Endodermal cell (in vitro differentiated cells): ENCODE measurements at regions not wholly inside any gene's neighbourhood (a gene's known extent, or its start where the extent isn't known, plus 50 kb on each side); places are given as distances from the start of the nearest gene placed in this dataset.

ENCODE experiments used
- DNase-seq: peaks from one replicate; pipeline ENCODE4 v3.0.0-alpha.2; 2017
- H3K27ac ChIP-seq: 2 replicates; pipeline ENCODE4 v1.5.1; 2013; ENCODE audit warnings: mild to moderate bottlenecking, low read depth, low read length, moderate library complexity
- H3K27me3 ChIP-seq: 2 replicates; pipeline ENCODE4 v1.6.1; 2013; ENCODE audit warnings: mild to moderate bottlenecking, low read length, moderate library complexity; ENCODE audit not compliant: insufficient read depth, control insufficient read depth, poor library complexity, severe bottlenecking
- H3K36me3 ChIP-seq: 2 replicates; pipeline ENCODE4 v1.7.0; 2013; ENCODE audit warnings: mild to moderate bottlenecking, low read length, moderate library complexity; ENCODE audit not compliant: control insufficient read depth, insufficient read depth
- H3K4me1 ChIP-seq: one replicate; pipeline ENCODE4 v1.7.0; 2013; ENCODE audit warnings: low read length; ENCODE audit not compliant: control insufficient read depth, insufficient read depth
- H3K4me3 ChIP-seq: 2 replicates; pipeline ENCODE4 v1.5.1; 2013; ENCODE audit warnings: mild to moderate bottlenecking, low read length, moderate library complexity
- H3K9ac ChIP-seq: 2 replicates; pipeline ENCODE4 v1.6.1; 2013; ENCODE audit warnings: mild to moderate bottlenecking, low read length, moderate library complexity; ENCODE audit not compliant: poor library complexity, severe bottlenecking; ENCODE audit errors: extremely low read depth
- H3K9me3 ChIP-seq: 2 replicates; pipeline ENCODE4 v1.6.1; 2013; ENCODE audit warnings: mild to moderate bottlenecking, low read length, moderate library complexity; ENCODE audit not compliant: control insufficient read depth
- H3K27ac Mint-ChIP-seq: 2 replicates; pipeline ENCODE4 v1.8.0; 2020; ENCODE audit warnings: mixed read lengths
- H3K27me3 Mint-ChIP-seq: 2 replicates; pipeline ENCODE4 v1.8.0; 2021; ENCODE audit warnings: mild to moderate bottlenecking, mixed read lengths; ENCODE audit not compliant: insufficient read depth
- H3K36me3 Mint-ChIP-seq: 2 replicates; pipeline ENCODE4 v1.8.0; 2020; ENCODE audit warnings: low read depth, mixed read lengths
- H3K4me1 Mint-ChIP-seq: 2 replicates; pipeline ENCODE4 v1.8.0; 2020; ENCODE audit warnings: mixed read lengths
- H3K4me3 Mint-ChIP-seq: 2 replicates; pipeline ENCODE4 v1.8.0; 2020; ENCODE audit warnings: mild to moderate bottlenecking, moderate library complexity, mixed read lengths
- H3K9me3 Mint-ChIP-seq: 2 replicates; pipeline ENCODE4 v1.8.0; 2020; ENCODE audit warnings: mild to moderate bottlenecking, mixed read lengths
- CTCF ChIP-seq: fragments of 200-600 bp; sonication (generic); conservative IDR thresholded peaks from 2 replicates; pipeline ENCODE4 v1.5.0; 2021; ENCODE audit warnings: antibody characterized with exemption, mild to moderate bottlenecking
- WGBS, 2 experiments: methylation state at CpG; one replicate each; pipeline versions ENCODE4 v1.1.5 to v1.1.7; 2013; ENCODE audit warnings: missing lambda C conversion rate in 2 of 2, mixed read lengths in 1 of 2; ENCODE audit not compliant: insufficient coverage in 1 of 2, insufficient read length in 1 of 2; 5-methylcytosine and 5-hydroxymethylcytosine counted together

- H3K4me1 ChIP-seq = no peaks in the 10 kb centered on the region
- Mint-ChIP-seq H3K4me3 (no peak overlapping the region), H3K4me1 (peaks cover 6% of the 10 kb centered on the region), H3K36me3 (no peaks in the 10 kb centered on the region), H3K9me3 (no peaks in the 10 kb centered on the region), H3K27me3 (no peaks in the 10 kb centered on the region), H3K27ac (no peak overlapping the region)
- TF ChIP-seq CTCF = no peak
- no peaks in the 10 kb centered on the region for H3K9me3 ChIP-seq
- no peak for DNase-seq
- WGBS, 2 experiments = 92 to 100% methylated on average over 3 of the region's 3 CpGs
- H3K36me3 ChIP-seq = no peaks in the 10 kb centered on the region
- no peak overlapping the region for H3K4me3 ChIP-seq
- no peak overlapping the region for H3K27ac ChIP-seq
- no peaks in the 10 kb centered on the region for H3K27me3 ChIP-seq
- no peak overlapping the region for H3K9ac ChIP-seq
Measured at GRCh38 chr1:106678279-106679050, 378.0 kb upstream of the PRMT6 start.

- no peak for TF ChIP-seq CTCF
- Mint-ChIP-seq H3K9me3 (no peaks in the 10 kb centered on the region), H3K27me3 (no peaks in the 10 kb centered on the region), H3K36me3 (no peaks in the 10 kb centered on the region), H3K27ac (no peak overlapping the region), H3K4me1 (peaks cover 6% of the 10 kb centered on the region), H3K4me3 (no peak overlapping the region)
- Histone ChIP-seq H3K27ac (no peak overlapping the region), H3K9ac (no peak overlapping the region), H3K4me1 (no peaks in the 10 kb centered on the region), H3K4me3 (no peak overlapping the region), H3K9me3 (no peaks in the 10 kb centered on the region), H3K36me3 (no peaks in the 10 kb centered on the region), H3K27me3 (no peaks in the 10 kb centered on the region)
- DNase-seq = no peak
- WGBS, 2 experiments = 88 to 100% methylated on average over 1 of the region's 1 CpG
Measured at GRCh38 chr1:106680216-106680615, 376.3 kb upstream of the PRMT6 start.

- no peaks in the 10 kb centered on the region for H3K9me3 ChIP-seq
- no peaks in the 10 kb centered on the region for H3K27me3 ChIP-seq
- no peak overlapping the region for H3K4me3 ChIP-seq
- DNase-seq = no peak
- Mint-ChIP-seq H3K27ac (no peak overlapping the region), H3K4me1 (peaks cover 6% of the 10 kb centered on the region), H3K9me3 (no peaks in the 10 kb centered on the region), H3K36me3 (no peaks in the 10 kb centered on the region), H3K4me3 (no peak overlapping the region), H3K27me3 (no peaks in the 10 kb centered on the region)
- WGBS, 2 experiments = 67 to 100% methylated on average over 2 to 4 of the region's 4 CpGs
- no peak overlapping the region for H3K27ac ChIP-seq
- H3K36me3 ChIP-seq = no peaks in the 10 kb centered on the region
- no peak for TF ChIP-seq CTCF
- no peak overlapping the region for H3K9ac ChIP-seq
- H3K4me1 ChIP-seq = no peaks in the 10 kb centered on the region
Measured at GRCh38 chr1:106680776-106681344, 375.6 kb upstream of the PRMT6 start.
